Spleen (tissue), 7 donors: ENCODE measurements at regions not wholly inside any gene's neighbourhood (a gene's known extent, or its start where the extent isn't known, plus 50 kb on each side); places are given as distances from the start of the nearest gene placed in this dataset.
"Not testable (repeated sequence)": the region's sequence is repeated elsewhere in the genome, so short reads cannot be mapped to it uniquely, and the experiment has no call there.

Source experiments
- POLR2AphosphoS5 ChIP-seq, 3 donors: sonication (generic); formaldehyde crosslinking; IDR thresholded peaks; one replicate each; pipeline ENCODE4 v1.5.1; 2017; ENCODE audit warnings: antibody characterized with exemption in 3 of 3
- TF ChIP-seq, protein P1 (sequence below), 11 experiments: fragments of 200-600 bp in 7 of 11; fragments of 450-650 bp in 4 of 11; sonication (generic) in 4 of 11; IDR thresholded peaks in 8 of 11; conservative IDR thresholded peaks in 3 of 11; 1 replicate in 7 of 11; 2 replicates in 4 of 11; pipeline versions ENCODE4 v1.4.0 to v1.8.0; 2016 to 2021; ENCODE audit warnings: antibody characterized with exemption in 11 of 11, inconsistent platforms in 4 of 11, mild to moderate bottlenecking in 1 of 11
- donor health status: DM: no; HTN: no; CAD: no; lungs with moderate emphysema.
- donor health status: DM: no; HTN: no; CAD: no.
- donor health status: DM: no; HTN: no; CAD: no.

DNA sequence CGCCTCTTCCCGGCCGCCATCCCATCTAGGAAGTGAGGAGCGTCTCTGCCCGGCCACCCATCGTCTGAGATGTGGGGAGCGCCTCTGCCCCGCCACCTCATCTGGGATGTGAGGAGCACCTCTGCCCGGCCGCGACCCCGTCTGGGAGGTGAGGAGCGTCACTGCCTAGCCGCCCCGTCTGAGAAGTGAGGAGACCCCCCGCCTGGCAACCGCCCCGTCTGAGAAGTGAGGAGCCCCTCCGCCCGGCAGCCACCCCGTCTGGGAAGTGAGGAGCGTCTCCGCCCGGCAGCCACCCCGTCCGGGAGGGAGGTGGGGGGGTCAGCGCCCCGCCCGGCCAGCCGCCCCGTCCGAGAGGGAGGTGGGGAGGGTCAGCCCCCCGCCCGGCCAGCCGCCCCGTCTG lies 59.7 kb downstream of the ANXA2R start:
- not testable (repeated sequence) for TF ChIP-seq POLR2AphosphoS5 (IDR thresholded peaks at IDR 0.05)
- TF ChIP-seq, protein P1, sequence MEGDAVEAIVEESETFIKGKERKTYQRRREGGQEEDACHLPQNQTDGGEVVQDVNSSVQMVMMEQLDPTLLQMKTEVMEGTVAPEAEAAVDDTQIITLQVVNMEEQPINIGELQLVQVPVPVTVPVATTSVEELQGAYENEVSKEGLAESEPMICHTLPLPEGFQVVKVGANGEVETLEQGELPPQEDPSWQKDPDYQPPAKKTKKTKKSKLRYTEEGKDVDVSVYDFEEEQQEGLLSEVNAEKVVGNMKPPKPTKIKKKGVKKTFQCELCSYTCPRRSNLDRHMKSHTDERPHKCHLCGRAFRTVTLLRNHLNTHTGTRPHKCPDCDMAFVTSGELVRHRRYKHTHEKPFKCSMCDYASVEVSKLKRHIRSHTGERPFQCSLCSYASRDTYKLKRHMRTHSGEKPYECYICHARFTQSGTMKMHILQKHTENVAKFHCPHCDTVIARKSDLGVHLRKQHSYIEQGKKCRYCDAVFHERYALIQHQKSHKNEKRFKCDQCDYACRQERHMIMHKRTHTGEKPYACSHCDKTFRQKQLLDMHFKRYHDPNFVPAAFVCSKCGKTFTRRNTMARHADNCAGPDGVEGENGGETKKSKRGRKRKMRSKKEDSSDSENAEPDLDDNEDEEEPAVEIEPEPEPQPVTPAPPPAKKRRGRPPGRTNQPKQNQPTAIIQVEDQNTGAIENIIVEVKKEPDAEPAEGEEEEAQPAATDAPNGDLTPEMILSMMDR (IDR thresholded peaks at IDR 0.05 in 8 of 11, conservative IDR thresholded peaks at IDR 0.05 in 3 of 11): not testable (repeated sequence)
